GF-D8 (cell line): ENCODE measurements at regions not wholly inside any gene's neighbourhood (a gene's known extent, or its start where the extent isn't known, plus 50 kb on each side); places are given as distances from the start of the nearest gene placed in this dataset.
"Not testable (repeated sequence)": the region's sequence is repeated elsewhere in the genome, so short reads cannot be mapped to it uniquely, and the experiment has no call there.

ENCODE experiments used
- DNase-seq: peaks from one replicate; lab custom pipeline; 2025; lab: John Stamatoyannopoulos, UW

DNA sequence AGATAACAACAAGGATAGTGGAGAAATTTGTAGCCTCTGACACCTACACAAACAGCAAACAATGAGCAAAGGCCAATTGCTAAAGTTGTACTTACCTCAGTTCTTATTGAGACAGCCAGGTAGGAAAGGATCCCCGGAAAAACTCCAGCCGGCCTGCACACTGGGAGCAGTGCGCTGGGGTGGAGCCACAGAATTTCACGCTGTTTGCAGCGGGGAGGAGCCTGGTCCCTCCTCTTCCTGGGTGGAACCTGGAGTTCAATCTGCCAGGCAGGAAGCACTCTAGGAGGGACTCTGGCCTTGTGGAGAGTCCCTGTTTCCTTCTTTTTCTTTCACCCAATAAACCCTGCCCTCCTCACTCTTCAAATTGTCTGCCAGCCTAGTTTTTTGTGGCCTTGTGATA is 382.6 kb upstream of the TGIF2LX start:
- DNase-seq = not testable (repeated sequence)

DNA sequence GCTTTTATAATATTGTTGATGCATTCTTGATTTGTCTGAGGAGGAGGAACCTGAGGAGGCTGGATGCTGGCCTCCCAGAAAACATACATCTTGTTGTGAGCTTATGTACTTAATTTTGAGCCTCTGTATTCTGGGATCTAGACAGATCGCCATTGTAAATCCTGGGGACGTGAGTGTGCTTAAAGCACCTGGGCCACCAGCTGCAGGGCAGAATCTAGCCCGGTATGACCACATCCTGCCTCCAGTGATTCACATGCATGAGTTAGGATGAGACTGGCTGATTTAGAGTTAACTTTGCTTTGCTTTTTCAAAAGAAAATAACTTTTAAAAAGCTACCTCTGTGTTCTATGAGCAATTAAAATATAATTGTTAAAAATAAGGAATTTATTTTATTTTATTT is 364.6 kb upstream of the TGIF2LX start:
- DNase-seq = not testable (repeated sequence)

DNA sequence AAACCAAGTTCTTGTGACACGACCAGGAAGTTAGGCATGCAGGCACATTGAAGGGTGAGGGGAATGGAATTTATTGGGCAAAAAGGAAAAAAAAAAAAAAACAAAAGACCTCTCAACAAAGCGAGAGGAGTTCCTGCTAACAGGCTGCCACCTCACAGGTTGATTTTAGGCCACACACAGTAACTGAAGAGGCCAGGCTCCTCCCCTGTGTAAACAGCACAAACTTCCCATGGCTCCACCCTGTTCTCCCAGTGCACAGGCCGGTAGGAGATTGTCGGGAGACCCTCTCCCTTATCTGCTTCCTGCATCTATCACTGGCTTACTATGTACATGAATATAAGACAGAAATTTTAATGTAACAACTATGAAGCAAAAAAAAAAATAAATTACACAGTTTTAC is 359.6 kb upstream of the TGIF2LX start:
- DNase-seq = not testable (repeated sequence)

DNA sequence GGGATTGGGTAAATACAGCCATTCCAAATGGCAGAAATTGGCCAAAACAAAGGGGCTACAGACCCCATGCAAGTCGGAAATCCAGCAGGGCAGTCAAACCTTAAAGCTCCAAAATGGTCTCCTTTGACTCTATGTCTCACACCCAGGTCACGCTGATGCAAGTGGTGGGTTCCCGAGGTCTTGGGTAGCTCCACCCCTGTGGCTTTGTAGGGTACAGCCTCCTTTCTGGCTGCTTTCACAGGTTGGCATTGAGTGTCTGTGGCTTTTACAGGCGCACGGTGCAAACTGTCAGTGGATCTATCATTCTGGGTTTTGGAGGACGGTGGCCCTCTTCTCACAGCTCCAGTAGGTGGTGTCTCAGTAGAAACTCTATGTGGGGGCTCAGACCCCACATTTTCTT is 358.6 kb upstream of the TGIF2LX start:
- DNase-seq = not testable (repeated sequence)

DNA sequence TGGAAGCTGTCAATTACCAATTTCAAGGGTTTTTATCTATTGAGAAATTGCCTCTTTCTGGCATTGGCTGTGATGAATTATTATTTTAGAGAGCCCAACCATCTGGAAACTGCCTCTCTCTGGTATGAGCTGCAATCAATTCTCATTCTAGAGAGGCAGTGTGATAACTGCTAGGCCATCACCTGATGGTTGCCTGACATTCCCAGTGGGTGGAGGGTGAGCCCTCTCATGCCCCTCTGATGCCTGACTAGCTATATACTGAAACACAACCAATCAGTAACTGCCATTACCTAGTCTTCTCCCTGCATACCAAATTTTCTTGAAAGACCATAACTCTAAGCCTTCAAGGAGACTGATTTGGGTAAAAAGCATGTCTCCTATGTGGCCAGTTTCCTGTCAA is 353.9 kb upstream of the TGIF2LX start:
- DNase-seq = not testable (repeated sequence)

DNA sequence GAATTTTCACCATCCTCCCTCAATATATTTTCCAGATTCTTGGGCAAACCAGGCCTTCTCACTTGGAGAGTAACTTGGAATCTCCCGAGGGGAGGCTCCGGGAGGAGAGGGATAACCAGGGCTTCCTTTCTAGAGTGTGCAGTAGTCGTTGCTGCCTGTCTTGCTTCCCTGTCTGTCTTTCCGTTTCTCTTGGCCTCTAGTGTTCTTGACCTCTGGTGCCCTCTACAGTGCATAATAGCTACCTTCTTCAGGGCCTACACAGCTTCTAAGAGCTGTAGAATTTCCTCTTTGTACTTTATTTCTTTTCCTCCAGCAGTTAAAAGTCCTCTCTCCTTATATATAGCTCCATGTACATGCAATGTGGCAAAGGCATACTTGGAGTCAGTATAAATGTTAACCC is 339.8 kb upstream of the TGIF2LX start:
- DNase-seq = not testable (repeated sequence)

DNA sequence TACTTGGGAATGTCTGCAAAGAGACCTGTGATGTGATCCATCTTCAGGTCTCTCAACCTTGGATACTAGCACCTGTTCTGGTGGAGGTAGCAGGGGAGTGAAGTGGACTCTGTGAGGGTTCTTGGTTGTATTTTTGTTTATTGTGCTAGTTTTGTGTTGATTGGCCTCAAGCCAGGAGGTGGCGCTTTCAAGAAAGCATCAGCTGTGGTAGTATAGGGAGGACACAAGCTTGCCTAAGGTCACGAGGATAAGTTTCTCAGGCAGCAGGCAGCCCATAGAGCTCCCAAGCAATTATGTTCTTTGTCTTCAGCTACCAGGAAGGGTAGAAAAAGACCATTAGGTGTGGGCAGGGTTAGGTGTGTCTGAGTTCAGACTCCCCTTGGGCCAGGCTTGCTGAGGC is 289.9 kb upstream of the TGIF2LX start:
- not testable (repeated sequence) for DNase-seq

DNA sequence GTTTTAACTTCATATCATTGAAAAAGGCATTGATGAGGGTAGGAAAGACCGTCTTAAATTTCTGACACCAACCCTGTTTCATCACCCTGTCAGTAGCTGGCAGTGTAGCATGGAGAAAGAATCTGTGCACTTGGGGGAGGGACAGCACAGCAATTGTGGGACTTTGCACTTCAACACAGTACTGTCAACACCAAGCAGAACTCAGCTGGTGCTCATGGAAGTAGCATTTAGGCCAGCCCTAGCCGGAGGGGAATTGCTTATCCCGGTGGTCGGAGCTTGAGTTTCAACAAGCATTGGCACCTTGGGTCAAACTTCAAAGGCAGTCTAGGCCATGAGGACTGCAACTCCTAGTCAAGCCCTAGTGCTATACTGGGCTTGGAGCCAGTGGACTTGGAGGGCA is 285.8 kb upstream of the TGIF2LX start:
- DNase-seq = not testable (repeated sequence)

DNA sequence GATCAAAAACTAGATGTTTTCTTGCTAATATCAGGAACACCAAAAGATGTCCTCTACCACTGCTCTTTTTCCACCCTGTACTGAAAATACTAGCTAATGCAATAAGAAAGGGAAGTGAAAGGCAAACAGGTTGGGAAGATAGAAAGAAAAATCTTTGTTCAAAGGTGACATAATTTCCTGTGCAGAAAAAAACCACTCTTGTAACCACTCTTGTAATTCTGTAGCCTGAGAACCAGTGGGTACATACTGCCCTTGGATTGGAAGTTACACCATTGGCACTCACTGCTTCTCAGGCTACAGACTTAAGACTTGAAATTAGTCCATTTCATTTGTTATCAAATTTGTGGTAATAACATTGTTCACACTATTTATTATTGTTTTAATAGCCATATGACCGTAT is 263.0 kb upstream of the TGIF2LX start:
- not testable (repeated sequence) for DNase-seq

DNA sequence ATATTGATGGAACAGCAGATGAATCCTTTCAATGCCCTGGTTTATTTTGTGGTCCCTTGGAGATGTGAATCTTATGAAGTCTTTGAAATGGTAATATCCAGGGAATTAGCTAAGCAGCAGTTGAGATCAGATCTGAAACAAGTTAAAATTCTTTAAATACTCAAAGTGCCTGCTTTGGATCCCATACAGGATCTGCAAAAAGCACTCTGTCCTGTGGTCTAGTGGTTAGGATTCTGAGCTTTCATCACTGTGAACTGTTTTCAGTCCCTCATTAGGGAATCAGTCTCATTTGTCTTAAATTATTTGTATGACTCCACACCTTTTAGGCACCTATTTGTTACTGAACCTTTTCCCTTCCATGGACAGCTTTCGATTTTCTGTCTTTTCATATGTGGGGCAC is 215.2 kb upstream of the TGIF2LX start:
- not testable (repeated sequence) for DNase-seq

DNA sequence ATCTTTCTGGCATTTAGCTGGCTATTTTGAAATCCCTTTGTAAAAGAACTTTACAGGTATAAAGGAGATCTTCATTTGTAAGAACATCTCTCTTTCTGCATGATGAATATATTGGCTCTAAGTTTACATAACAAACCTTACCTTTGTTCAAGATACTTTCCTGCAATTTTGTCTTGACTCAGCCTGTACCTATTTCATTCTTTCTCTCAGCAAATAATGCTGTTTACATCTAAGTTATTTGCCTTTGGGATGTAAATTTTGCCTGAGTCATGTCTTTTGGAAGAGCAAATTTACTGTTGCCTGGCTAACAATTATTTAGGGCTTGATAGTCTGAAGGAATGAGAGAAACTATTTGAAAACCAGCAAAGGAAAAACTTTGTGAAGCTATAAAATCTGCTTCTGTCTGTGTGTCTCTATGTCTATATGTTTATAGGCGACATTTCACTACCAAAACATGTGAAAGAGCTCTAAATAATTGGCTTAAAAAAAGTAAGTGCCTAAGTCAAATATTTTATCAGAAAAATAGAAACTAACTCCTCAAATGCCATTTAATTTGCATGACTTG is 214.3 kb upstream of the TGIF2LX start:
- DNase-seq = not testable (repeated sequence)

DNA sequence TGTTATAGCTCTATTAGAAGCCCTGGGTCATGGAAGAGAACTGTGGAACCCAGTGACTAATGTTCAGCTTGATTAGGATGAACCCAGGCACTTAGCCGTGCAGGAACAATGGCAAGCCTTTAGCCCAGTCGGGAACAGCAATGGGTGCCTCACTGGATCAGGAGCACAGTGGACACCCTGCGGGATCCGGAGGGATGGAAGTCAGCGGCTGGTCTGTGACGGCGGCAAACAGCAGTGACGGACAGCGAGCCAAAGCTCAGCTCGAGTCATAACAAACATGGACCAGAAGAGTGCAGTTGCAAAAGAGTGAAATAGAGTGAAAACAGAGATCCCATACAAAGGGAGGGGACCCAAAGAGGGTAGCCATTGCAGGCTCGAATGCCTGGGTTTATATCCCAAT is 187.3 kb upstream of the TGIF2LX start:
- not testable (repeated sequence) for DNase-seq

DNA sequence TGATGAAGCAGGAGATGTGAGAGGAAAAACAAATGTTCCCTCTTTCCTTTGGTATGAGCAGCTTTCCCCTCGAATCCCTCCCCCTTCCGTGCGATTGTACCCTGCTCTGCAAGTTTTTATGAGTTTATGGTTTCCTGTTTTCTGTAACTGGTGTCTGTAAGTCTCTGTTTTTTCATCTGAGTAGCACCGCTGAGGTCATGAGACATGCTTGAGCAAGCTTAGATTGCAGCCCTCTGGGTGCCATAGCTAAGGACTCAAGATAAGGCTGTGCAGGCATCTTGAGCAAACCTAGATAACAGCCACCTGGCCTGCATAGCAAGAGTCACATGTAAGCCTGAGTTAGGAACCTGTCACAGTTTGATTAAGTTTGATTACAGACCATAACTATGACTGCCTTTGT is 165.2 kb upstream of the TGIF2LX start:
- DNase-seq = peak; percentile 2

DNA sequence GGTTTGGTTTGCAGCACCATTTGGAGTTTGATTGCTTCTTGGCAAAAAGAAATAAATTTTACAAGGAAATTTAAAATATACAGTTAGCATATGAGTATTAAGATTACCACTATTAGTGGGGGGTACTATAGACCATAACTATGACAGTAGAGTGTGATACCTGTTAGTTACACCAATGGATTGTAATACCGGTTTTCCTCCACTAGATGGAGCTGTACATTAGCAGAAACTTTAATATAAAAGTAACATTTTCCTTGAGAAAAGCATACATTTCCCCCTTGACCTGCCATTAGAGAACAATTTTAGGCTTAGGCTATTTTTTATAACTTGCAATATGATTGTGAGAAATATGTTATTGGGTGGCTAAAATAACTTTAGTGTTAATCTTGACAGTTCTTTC is 163.9 kb upstream of the TGIF2LX start:
- DNase-seq = not testable (repeated sequence)

DNA sequence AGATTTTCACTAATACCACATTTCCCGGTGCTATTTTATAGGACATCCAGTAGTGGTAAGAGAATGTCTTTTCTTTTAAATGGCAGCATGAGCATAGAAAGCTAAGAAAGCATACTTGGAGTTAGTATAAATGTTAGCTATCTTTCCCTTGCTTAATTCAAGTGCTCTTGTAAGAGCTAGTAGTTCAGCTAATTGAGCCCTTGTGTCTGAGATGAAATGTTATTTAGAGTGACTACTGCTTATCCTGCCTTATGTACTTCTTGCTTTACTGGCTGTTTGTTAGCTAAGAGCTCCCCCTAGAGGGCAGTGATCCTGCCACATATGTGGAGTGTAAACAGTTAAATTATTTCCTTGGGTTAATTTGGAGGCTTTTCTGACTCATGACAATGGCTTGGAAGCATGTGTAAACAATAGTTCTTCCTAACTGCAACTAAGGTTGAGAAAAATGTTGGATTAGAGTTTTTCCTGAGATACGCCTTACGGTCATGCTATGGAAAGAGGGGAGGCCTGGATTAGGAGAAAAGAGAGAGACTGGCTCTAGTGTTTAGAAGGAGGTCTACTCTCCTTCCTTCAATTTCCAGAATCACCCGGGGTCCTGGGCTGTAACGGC is 162.5 kb upstream of the TGIF2LX start:
- not testable (repeated sequence) for DNase-seq

DNA sequence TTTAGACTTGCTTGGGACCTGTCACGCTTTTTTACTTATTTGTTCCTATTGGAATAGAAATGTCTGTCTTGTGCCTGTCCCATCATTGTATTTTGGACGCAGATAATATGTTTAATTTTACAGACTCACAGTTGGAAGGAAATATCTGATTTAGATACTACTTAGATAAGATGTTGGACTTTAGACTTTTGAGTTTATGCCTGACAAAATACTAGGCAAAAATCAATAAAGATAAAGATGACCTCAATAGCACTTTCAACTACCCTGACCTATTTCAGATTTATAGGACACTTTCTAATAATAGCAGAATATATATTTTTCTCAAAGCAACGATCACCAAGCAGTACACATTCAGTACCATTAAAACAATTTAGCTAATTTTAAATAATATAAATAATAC is 150.1 kb upstream of the TGIF2LX start:
- not testable (repeated sequence) for DNase-seq

DNA sequence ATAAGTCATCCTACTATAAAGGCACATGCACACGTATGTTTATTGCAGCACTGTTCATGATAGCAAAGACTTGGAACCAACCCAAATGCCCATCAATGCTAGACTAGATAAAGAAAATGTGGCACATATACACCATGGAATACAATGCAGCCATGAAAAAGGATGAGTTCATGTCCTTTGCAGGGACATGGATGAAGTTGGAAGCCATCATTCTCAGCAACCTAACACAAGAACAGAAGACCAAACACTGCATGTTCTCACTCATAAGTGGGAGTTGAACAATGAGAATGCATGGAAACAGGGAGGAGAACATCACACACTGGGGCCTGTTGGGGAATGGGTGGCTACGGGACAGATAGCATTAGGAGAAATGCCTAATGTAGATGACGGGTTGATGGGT is 110.3 kb upstream of the TGIF2LX start:
- not testable (repeated sequence) for DNase-seq

DNA sequence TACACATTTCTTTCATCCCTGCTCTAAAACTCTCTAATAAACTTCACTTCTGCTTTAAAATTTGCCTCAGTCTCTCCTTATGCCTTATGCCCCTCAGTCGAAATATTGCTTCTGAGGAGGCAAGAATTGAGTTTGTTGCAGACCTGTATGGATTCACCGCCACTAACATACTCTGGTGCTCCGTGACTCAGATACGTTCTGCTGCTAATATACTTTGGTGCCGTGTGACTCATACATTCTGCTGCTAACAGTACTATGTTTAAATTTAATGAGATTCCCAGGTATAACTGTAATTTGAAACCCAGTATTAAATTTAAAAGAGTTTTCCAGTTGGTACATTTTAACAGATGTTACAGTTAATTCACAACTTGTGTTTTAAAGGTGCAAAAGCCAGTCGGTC is 82.0 kb upstream of the TGIF2LX start:
- DNase-seq = not testable (repeated sequence)

DNA sequence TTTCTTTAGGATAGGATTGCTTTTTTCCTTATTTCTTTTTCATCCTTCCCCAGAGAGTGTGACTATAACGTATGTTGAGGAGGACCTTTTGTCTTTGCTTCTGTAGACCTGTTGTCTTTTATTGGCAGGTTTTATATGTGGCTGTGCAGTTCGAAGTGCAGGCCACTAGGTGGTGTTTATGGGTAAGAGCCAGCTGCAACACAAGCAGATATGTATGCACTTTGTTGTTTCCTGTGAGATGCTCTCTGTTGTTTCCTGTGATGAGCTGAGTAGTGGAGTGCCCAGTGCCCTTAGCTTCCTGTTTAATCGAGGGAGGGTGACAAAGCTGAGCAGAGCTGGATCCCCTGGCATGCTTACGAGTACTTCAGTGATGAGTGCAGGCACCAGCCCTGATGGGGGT is 50.0 kb upstream of the TGIF2LX start:
- not testable (repeated sequence) for DNase-seq
